ENCODE measurements at regions not wholly inside any gene's neighbourhood (a gene's known extent, or its start where the extent isn't known, plus 50 kb on each side); places are given as distances from the start of the nearest gene placed in this dataset.

- H3K36me3 ChIP-seq, result no peaks in the 10 kb centered on the region
- H3K9me3 ChIP-seq, result no peaks in the 10 kb centered on the region
- no peak for ATAC-seq
- H3K4me3 ChIP-seq, result no peak overlapping the region
- DNase-seq, result no peak
- no peaks in the 10 kb centered on the region for H3K4me1 ChIP-seq
- no peak overlapping the region for H3K27ac ChIP-seq
- H3K27me3 ChIP-seq (ENCODE audit: low read depth), result no peaks in the 10 kb centered on the region
- intact Hi-C loops (cut with DNase I), result no loop called here
- no peak for TF ChIP-seq CTCF (IDR thresholded peaks at IDR 0.05)
Measured at GRCh38 chr13:65917731-65918130, 1312.4 kb downstream of the PCDH9 start.

DNA sequence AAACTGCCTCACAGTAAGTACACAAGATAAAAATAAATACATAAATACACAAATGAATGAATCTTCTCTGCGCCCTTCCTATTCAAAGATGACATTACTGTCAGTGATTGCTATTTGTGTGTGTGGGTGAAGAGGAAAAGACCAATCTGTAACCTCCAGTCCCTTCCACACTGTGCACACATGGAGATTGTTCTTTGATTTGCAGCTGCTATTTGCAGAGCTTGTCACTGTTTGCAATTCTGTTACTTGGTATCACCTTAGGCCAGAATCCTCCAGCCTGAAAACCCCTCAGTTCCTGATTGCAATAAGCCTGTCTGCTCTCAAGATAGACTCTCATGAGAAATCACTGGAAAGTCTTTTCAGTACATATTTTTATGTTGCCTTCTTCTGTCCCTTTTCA, 1314.9 kb downstream of the PCDH9 start:
- Histone ChIP-seq H3K27me3 (ENCODE audit: low read depth) (no peaks in the 10 kb centered on the region), H3K9me3 (no peaks in the 10 kb centered on the region), H3K27ac (no peak overlapping the region), H3K4me3 (no peak overlapping the region), H3K36me3 (no peaks in the 10 kb centered on the region), H3K4me1 (no peaks in the 10 kb centered on the region)
- ATAC-seq, result no peak
- no peak for TF ChIP-seq CTCF (IDR thresholded peaks at IDR 0.05)
- intact Hi-C loops (cut with DNase I), result no loop called here
- no peak for DNase-seq

- intact Hi-C loops (cut with DNase I), result no loop called here
- Histone ChIP-seq H3K9me3 (no peaks in the 10 kb centered on the region), H3K4me3 (no peak overlapping the region), H3K27ac (no peak overlapping the region), H3K27me3 (ENCODE audit: low read depth) (no peaks in the 10 kb centered on the region), H3K36me3 (no peaks in the 10 kb centered on the region), H3K4me1 (no peaks in the 10 kb centered on the region)
- ATAC-seq, result no peak
- TF ChIP-seq CTCF (IDR thresholded peaks at IDR 0.05), result no peak
- no peak for DNase-seq
Measured at GRCh38 chr13:65914716-65915115, 1315.4 kb downstream of the PCDH9 start.

- Histone ChIP-seq H3K9me3 (no peaks in the 10 kb centered on the region), H3K27ac (no peak overlapping the region), H3K4me1 (no peaks in the 10 kb centered on the region), H3K27me3 (ENCODE audit: low read depth) (no peaks in the 10 kb centered on the region), H3K36me3 (no peaks in the 10 kb centered on the region), H3K4me3 (no peak overlapping the region)
- ATAC-seq (no peak), DNase-seq (no peak)
- TF ChIP-seq CTCF (IDR thresholded peaks at IDR 0.05), result no peak
- intact Hi-C loops (cut with DNase I), result no loop called here
Measured at GRCh38 chr13:65913173-65913572, 1317.0 kb downstream of the PCDH9 start.

DNA sequence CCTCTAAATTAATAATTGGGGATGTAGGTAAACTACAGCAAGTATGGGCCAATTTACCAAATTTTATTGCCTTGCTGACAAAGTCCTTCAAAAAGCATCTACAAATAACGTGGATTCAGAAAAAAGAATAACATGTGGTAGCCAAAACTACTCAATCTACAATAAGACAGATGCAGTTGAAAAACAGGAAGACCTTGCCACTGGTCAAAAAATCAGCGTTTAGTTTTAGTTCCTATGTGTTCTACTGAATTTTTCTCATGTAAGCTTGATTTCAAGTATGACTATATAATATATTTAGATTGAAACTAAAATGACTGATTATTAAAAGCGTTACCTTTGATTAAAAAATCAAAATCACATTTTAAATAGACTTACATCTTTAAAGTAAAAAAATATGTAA, 1317.6 kb downstream of the PCDH9 start:
- H3K4me1 ChIP-seq, result no peaks in the 10 kb centered on the region
- ATAC-seq, result no peak
- TF ChIP-seq CTCF (IDR thresholded peaks at IDR 0.05), result no peak
- H3K36me3 ChIP-seq, result no peaks in the 10 kb centered on the region
- no peak overlapping the region for H3K27ac ChIP-seq
- no peak overlapping the region for H3K4me3 ChIP-seq
- H3K9me3 ChIP-seq, result no peaks in the 10 kb centered on the region
- intact Hi-C loops (cut with DNase I), result no loop called here
- no peak for DNase-seq
- H3K27me3 ChIP-seq (ENCODE audit: low read depth), result no peaks in the 10 kb centered on the region

All from lower lobe of right lung (tissue), 2 donors.